Muscle of leg (tissue), 3 donors: ENCODE measurements at regions not wholly inside any gene's neighbourhood (a gene's known extent, or its start where the extent isn't known, plus 50 kb on each side); places are given as distances from the start of the nearest gene placed in this dataset.

Experiments used
- DNase-seq: peaks from one replicate; pipeline ENCODE4 v3.0.0; 2013
- H3K27ac ChIP-seq: one replicate; pipeline ENCODE4 v1.5.1; 2013; ENCODE audit warnings: mild to moderate bottlenecking, low read length, control low read depth
- H3K27me3 ChIP-seq: one replicate; pipeline ENCODE4 v1.6.1; 2013; ENCODE audit warnings: low read length; ENCODE audit not compliant: control insufficient read depth, insufficient read depth
- H3K36me3 ChIP-seq: one replicate; pipeline ENCODE4 v1.6.1; 2013; ENCODE audit warnings: low read length; ENCODE audit not compliant: control insufficient read depth, insufficient read depth
- H3K4me1 ChIP-seq: one replicate; pipeline ENCODE4 v1.6.1; 2013; ENCODE audit warnings: low read length; ENCODE audit not compliant: control insufficient read depth, insufficient read depth
- H3K4me3 ChIP-seq: one replicate; pipeline ENCODE4 v1.5.1; 2013; ENCODE audit warnings: low read length, control low read depth
- H3K9me3 ChIP-seq: replicated peaks from 2 replicates; pipeline ENCODE4 v1.6.1; 2013; ENCODE audit warnings: low read depth, low read length; ENCODE audit not compliant: control insufficient read depth
- WGBS: methylation state at CpG from one replicate; pipeline ENCODE4 v1.1.5; 2013; ENCODE audit warnings: missing lambda C conversion rate; ENCODE audit not compliant: insufficient coverage; 5-methylcytosine and 5-hydroxymethylcytosine counted together

DNA sequence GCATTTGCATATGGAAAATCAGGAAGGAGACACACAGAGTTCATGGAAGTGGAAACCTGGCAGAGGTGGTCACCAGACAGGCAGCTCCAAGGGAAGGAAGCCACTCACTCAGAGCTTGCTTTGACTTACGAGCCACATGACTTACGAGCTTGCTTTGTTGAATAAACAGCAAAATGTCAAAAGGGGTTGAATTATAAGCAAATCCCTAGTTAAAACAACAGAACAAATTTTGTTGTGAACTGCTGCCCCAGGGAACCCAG is 164.3 kb downstream of the SYK start:
- peaks cover 7% of the 10 kb centered on the region for H3K4me1 ChIP-seq
- no peak overlapping the region for H3K27ac ChIP-seq
- no peak overlapping the region for H3K4me3 ChIP-seq
- DNase-seq = peak; percentile 47
- no peaks in the 10 kb centered on the region for H3K36me3 ChIP-seq
- H3K9me3 ChIP-seq = no peaks in the 10 kb centered on the region
- no CpG with 5 or more reads among the region's 2 CpGs for WGBS
- peaks cover 5% of the 10 kb centered on the region for H3K27me3 ChIP-seq

DNA sequence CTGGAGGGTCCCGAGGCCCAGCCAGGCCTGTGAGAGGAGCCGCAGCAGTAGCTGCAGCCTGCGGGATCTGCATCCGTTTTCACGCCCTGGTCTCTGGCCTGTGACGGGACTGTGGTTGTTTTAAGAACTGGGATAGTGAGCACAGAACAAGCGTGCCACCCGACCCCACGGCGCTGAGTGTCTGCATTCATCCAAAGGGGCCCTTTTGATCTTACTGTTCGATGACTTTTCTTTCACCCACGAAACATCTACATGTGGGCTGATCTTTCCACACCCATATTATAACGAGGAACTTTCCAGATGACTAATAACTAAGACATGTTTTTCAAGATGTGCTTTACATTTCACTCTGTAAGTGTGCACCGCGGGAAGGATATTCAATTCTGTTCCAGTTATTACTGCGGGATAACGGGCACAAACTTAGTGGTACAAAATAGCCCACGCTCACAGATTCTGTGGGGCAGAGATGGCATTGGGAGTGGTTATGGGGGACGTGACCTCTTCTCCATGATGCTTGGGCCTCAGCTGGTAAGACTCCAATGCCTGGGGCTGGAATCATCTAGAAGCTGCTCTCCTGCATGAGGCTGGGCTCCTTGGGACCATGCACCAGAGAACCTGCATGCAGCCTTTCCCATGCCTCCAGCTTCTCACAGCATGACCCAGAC is 165.0 kb downstream of the SYK start:
- Histone ChIP-seq H3K36me3 (no peaks in the 10 kb centered on the region), H3K9me3 (no peaks in the 10 kb centered on the region), H3K4me1 (peaks cover 7% of the 10 kb centered on the region), H3K4me3 (no peak overlapping the region), H3K27ac (no peak overlapping the region), H3K27me3 (peaks cover 2% of the 10 kb centered on the region)
- no peak for DNase-seq
- 83% methylated on average over 8 of the region's 19 CpGs for WGBS

DNA sequence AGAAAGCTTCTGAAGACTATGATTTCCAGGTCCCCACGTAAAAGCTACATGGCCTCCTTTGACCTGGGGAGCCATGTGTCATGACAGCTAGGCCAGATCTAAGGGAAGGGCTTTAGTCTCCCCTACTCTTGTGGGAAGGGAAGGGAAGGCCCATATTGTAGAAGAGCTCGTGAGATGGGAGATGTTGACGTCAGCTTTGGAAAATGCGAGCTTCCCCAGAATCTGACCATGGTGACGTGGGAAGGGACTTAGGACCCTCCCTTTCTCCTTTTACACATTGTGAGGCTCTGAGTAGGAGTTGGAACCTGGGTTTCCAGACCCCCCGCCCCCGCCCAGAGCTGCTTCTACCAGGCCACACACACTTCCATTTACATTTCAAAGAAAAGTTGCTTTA is 165.5 kb downstream of the SYK start:
- DNase-seq = no peak
- H3K9me3 ChIP-seq = no peaks in the 10 kb centered on the region
- WGBS = 83% methylated on average over 3 of the region's 7 CpGs
- no peak overlapping the region for H3K27ac ChIP-seq
- H3K36me3 ChIP-seq = no peaks in the 10 kb centered on the region
- no peaks in the 10 kb centered on the region for H3K27me3 ChIP-seq
- peaks cover 7% of the 10 kb centered on the region for H3K4me1 ChIP-seq
- H3K4me3 ChIP-seq = no peak overlapping the region

DNA sequence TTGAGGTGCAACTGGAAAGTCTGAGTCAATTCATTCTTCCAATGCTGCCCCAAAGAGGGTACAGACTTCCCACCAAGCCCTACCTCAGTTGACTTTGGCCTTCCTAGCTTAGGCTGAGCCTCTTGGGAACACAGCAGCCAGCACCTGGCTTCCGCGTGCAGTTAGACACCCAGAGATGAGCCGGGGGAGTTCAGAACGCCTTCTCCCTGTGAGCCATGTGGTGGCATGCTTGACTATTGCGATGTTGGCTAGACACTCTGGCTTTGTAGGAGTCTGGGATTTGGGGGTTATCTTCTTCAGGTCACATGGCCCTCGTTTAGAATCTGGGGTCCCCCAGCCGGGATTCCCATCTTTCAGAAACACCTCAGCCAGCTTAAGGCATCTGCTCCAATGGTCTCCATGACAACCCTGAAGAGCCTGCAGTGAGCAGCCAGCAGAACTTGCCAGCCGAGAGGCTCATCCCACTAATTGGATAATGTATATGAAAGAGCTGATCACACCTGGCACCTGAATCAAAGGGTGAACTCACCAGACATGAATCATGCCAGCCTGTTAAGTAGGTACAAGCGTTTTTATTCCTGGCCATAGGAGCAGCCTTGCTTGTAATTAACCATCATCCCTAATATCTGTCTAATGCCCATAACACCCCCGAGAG is 167.5 kb downstream of the SYK start:
- no peak overlapping the region for H3K27ac ChIP-seq
- DNase-seq = no peak
- H3K9me3 ChIP-seq = no peaks in the 10 kb centered on the region
- no peak overlapping the region for H3K4me3 ChIP-seq
- H3K4me1 ChIP-seq = peaks cover 6% of the 10 kb centered on the region
- 92% methylated on average over 2 of the region's 10 CpGs for WGBS
- no peaks in the 10 kb centered on the region for H3K36me3 ChIP-seq
- no peaks in the 10 kb centered on the region for H3K27me3 ChIP-seq

GRCh38 chr9:90970608-90971007 is 169.0 kb downstream of the SYK start:
- H3K27ac ChIP-seq = no peak overlapping the region

DNA sequence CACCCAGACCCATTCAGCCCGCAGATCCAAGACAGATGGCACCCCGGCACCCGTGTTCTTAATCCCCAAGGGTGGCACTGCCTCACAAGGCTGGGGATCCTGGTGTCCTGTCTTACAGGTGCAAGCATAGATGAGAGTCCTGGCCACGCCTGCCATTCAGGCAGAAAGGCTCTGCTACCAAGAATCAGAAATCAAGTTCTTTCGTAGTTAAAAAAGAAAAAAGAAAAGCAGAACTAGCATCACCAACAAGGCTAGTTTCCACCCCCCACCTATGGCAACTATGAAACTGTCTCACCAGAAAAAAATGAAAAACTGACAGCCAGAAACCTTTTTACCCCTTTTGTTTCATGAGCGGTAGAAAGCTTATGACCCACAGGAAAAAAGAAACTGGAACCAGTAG is 170.4 kb downstream of the SYK start:
- Histone ChIP-seq H3K27ac (no peak overlapping the region), H3K27me3 (no peaks in the 10 kb centered on the region), H3K4me3 (no peak overlapping the region), H3K36me3 (no peaks in the 10 kb centered on the region), H3K4me1 (no peaks in the 10 kb centered on the region), H3K9me3 (no peaks in the 10 kb centered on the region)
- 89% methylated on average over 5 of the region's 6 CpGs for WGBS
- DNase-seq = no peak

More at GRCh38 chr9:90970608-90971007, 169.0 kb downstream of the SYK start:
- Histone ChIP-seq H3K36me3 (no peaks in the 10 kb centered on the region), H3K4me1 (no peaks in the 10 kb centered on the region), H3K4me3 (no peak overlapping the region), H3K27me3 (no peaks in the 10 kb centered on the region), H3K9me3 (no peaks in the 10 kb centered on the region)
- no peak for DNase-seq
- WGBS = 71% methylated on average over 4 of the region's 9 CpGs

GRCh38 chr9:90974016-90974415 is 172.4 kb downstream of the SYK start:
- no peak overlapping the region for H3K4me3 ChIP-seq
- no peaks in the 10 kb centered on the region for H3K4me1 ChIP-seq
- no peak overlapping the region for H3K27ac ChIP-seq
- H3K36me3 ChIP-seq = no peaks in the 10 kb centered on the region
- no peak for DNase-seq
- 92% methylated on average over 2 of the region's 5 CpGs for WGBS
- no peaks in the 10 kb centered on the region for H3K27me3 ChIP-seq
- no peaks in the 10 kb centered on the region for H3K9me3 ChIP-seq

DNA sequence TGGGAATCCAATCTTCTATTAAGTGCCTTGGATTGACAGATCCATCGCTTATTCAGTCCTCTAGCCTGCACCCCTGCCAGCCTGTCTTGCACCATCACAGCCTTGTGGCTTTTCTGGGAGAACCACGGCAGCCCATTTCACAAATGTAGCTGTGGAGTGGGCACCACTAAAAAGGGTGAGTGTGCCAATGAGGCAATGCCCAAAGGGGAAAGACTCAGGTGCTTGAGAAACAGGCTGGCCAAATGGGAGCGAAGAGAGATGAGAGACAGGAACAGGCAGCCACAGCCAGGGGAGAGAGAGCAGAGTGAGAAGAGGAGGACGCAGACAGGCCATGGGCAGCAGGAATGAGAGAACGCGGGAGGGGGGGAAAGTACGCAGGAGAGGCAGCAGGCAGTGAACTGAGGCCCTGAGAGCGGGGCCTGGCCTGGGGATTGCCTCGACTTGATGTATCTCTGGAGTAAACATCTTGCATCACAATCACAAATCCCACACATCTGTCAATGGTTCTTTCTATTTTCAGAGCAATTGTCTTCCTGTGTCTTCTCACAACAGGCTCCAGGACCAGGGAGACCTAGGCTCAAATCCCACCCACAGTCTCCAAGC is 173.1 kb downstream of the SYK start:
- H3K27me3 ChIP-seq = no peaks in the 10 kb centered on the region
- H3K4me1 ChIP-seq = no peaks in the 10 kb centered on the region
- H3K4me3 ChIP-seq = no peak overlapping the region
- 45% methylated on average over 7 of the region's 9 CpGs for WGBS
- no peaks in the 10 kb centered on the region for H3K9me3 ChIP-seq
- DNase-seq = no peak
- no peak overlapping the region for H3K27ac ChIP-seq
- no peaks in the 10 kb centered on the region for H3K36me3 ChIP-seq

DNA sequence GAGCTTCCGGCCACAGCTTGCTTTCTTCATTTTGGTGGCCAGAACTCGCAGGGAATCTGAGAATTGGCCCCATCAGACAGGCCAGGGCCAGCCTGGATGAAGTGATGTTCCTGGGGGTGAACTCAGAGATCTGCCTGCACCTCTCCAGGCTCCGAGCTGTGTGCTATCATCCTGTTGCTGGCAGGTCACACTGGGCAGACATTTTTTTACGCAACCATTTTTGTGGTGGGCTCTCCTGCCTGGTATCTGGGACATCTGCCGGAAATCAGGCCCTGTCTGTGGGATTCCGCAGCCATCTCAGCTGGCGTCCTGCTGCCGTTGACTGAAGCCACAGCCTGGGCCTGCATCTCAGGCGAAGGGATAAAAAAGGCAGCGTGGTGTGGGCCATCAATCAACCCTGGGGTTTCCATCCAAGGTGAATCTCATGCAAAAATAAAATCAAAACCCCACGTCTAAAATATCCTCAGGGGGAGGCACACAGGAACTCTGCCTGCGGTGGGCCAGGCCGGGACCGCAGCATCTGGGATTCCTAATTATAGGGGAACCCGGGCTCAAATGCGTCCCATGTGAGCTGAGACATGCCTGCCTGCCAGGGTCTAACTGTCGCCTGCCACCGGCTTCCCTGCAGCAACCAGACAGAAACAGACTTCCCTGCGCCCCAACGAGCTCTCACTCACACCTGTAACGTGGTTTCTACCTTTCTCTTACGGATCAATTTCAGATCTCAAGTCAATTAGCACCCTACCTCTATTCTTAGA is 174.3 kb downstream of the SYK start:
- DNase-seq = no peak
- Histone ChIP-seq H3K9me3 (no peaks in the 10 kb centered on the region), H3K27me3 (no peaks in the 10 kb centered on the region), H3K36me3 (no peaks in the 10 kb centered on the region), H3K4me3 (no peak overlapping the region), H3K4me1 (no peaks in the 10 kb centered on the region), H3K27ac (no peak overlapping the region)
- 82% methylated on average over 19 of the region's 22 CpGs for WGBS

- no peaks in the 10 kb centered on the region for H3K27me3 ChIP-seq
- H3K36me3 ChIP-seq = no peaks in the 10 kb centered on the region
- no peak for DNase-seq
- WGBS = 73% methylated on average over 4 of the region's 7 CpGs
- no peaks in the 10 kb centered on the region for H3K4me1 ChIP-seq
- H3K4me3 ChIP-seq = no peak overlapping the region
- no peaks in the 10 kb centered on the region for H3K9me3 ChIP-seq
- H3K27ac ChIP-seq = no peak overlapping the region
Observed at GRCh38 chr9:90979138-90979551, 177.5 kb downstream of the SYK start.
